ENCODE measurements at regions not wholly inside any gene's neighbourhood (a gene's known extent, or its start where the extent isn't known, plus 50 kb on each side); places are given as distances from the start of the nearest gene placed in this dataset.
A peak's percentile ranks its signal among the peaks of the same experiment; 100 is the strongest.

- H3K27ac ChIP-seq = no peak overlapping the region
- TF ChIP-seq, protein P1, sequence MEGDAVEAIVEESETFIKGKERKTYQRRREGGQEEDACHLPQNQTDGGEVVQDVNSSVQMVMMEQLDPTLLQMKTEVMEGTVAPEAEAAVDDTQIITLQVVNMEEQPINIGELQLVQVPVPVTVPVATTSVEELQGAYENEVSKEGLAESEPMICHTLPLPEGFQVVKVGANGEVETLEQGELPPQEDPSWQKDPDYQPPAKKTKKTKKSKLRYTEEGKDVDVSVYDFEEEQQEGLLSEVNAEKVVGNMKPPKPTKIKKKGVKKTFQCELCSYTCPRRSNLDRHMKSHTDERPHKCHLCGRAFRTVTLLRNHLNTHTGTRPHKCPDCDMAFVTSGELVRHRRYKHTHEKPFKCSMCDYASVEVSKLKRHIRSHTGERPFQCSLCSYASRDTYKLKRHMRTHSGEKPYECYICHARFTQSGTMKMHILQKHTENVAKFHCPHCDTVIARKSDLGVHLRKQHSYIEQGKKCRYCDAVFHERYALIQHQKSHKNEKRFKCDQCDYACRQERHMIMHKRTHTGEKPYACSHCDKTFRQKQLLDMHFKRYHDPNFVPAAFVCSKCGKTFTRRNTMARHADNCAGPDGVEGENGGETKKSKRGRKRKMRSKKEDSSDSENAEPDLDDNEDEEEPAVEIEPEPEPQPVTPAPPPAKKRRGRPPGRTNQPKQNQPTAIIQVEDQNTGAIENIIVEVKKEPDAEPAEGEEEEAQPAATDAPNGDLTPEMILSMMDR (IDR thresholded peaks at IDR 0.05; ENCODE audit: low read depth, low read length) = no peak
- no peak for DNase-seq
- no peaks in the 10 kb centered on the region for H3K9me3 ChIP-seq (ENCODE audit: severe bottlenecking)
- H3K27me3 ChIP-seq (ENCODE audit: insufficient read depth, low read depth, severe bottlenecking) = no peaks in the 10 kb centered on the region
- no peaks in the 10 kb centered on the region for H3K36me3 ChIP-seq
- no peak overlapping the region for H3K4me3 ChIP-seq (ENCODE audit: low read depth, low read length)
Observed at GRCh38 chr2:167555098-167555720, 666.9 kb downstream of the XIRP2 start.

GRCh38 chr2:167553635-167554034, 665.4 kb downstream of the XIRP2 start:
- Histone ChIP-seq H3K9me3 (ENCODE audit: severe bottlenecking) (no peaks in the 10 kb centered on the region), H3K27me3 (ENCODE audit: insufficient read depth, low read depth, severe bottlenecking) (no peaks in the 10 kb centered on the region), H3K4me3 (ENCODE audit: low read depth, low read length) (no peak overlapping the region), H3K27ac (no peak overlapping the region), H3K36me3 (no peaks in the 10 kb centered on the region)
- TF ChIP-seq, protein P1 (IDR thresholded peaks at IDR 0.05; ENCODE audit: low read depth, low read length) = no peak
- no peak for DNase-seq

GRCh38 chr2:167551416-167551815, 663.1 kb downstream of the XIRP2 start:
- no peak for DNase-seq
- Histone ChIP-seq H3K4me3 (ENCODE audit: low read depth, low read length) (no peak overlapping the region), H3K27ac (no peak overlapping the region), H3K36me3 (no peaks in the 10 kb centered on the region), H3K9me3 (ENCODE audit: severe bottlenecking) (no peaks in the 10 kb centered on the region), H3K27me3 (ENCODE audit: insufficient read depth, low read depth, severe bottlenecking) (no peaks in the 10 kb centered on the region)
- TF ChIP-seq, protein P1 (IDR thresholded peaks at IDR 0.05; ENCODE audit: low read depth, low read length) = no peak

- Histone ChIP-seq H3K9me3 (ENCODE audit: severe bottlenecking) (no peaks in the 10 kb centered on the region), H3K27ac (peak overlapping the region; percentile 28), H3K4me3 (ENCODE audit: low read depth, low read length) (no peak overlapping the region), H3K27me3 (ENCODE audit: insufficient read depth, low read depth, severe bottlenecking) (no peaks in the 10 kb centered on the region), H3K36me3 (no peaks in the 10 kb centered on the region)
- no peak for DNase-seq
- TF ChIP-seq, protein P1 (IDR thresholded peaks at IDR 0.05; ENCODE audit: low read depth, low read length) = peak; percentile 19; the same call in 1 of the 2 replicates
Observed at GRCh38 chr2:167550448-167550847, 662.2 kb downstream of the XIRP2 start.

- no peaks in the 10 kb centered on the region for H3K27me3 ChIP-seq (ENCODE audit: insufficient read depth, low read depth, severe bottlenecking)
- H3K27ac ChIP-seq = no peak overlapping the region
- no peak overlapping the region for H3K4me3 ChIP-seq (ENCODE audit: low read depth, low read length)
- TF ChIP-seq, protein P1 (IDR thresholded peaks at IDR 0.05; ENCODE audit: low read depth, low read length) = no peak
- no peaks in the 10 kb centered on the region for H3K9me3 ChIP-seq (ENCODE audit: severe bottlenecking)
- H3K36me3 ChIP-seq = no peaks in the 10 kb centered on the region
- no peak for DNase-seq
Observed at GRCh38 chr2:167548396-167548795, 660.1 kb downstream of the XIRP2 start.

DNA sequence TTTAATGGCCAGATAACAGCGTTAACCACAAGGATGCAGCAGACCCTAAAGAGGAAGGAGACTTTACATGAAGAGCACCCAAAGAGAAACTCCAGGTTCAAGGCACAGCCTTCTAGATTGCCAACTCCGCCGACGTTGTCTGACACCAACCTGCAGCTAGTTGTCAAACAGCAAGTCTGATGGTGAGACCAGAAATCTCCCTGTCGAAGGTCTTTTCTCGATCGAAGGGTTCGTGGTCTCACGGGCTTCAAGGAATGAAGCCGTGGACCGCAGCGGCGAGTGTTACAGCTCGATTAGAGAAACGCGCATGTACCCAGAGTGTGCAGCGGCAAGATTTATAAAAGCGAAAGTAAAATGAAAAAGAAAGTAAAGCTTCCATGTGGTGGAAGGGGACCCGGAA, 656.3 kb downstream of the XIRP2 start:
- TF ChIP-seq, protein P1 (IDR thresholded peaks at IDR 0.05; ENCODE audit: low read depth, low read length) = no peak
- DNase-seq = no peak
- no peak overlapping the region for H3K4me3 ChIP-seq (ENCODE audit: low read depth, low read length)
- H3K9me3 ChIP-seq (ENCODE audit: severe bottlenecking) = no peaks in the 10 kb centered on the region
- no peaks in the 10 kb centered on the region for H3K36me3 ChIP-seq
- no peak overlapping the region for H3K27ac ChIP-seq
- H3K27me3 ChIP-seq (ENCODE audit: insufficient read depth, low read depth, severe bottlenecking) = no peaks in the 10 kb centered on the region

Data from WERI-Rb-1 (cell line).